22Rv1 (cell line): ENCODE measurements at regions not wholly inside any gene's neighbourhood (a gene's known extent, or its start where the extent isn't known, plus 50 kb on each side); places are given as distances from the start of the nearest gene placed in this dataset.

Experiments
- H3K27ac ChIP-seq: fragments of 450-650 bp; 2 replicates; pipeline ENCODE4 v1.5.1; 2017
- ZFX ChIP-seq: fragments of 450-650 bp; IDR thresholded peaks from 2 replicates; pipeline ENCODE4 v1.6.1; 2017; ENCODE audit warnings: antibody characterized with exemption, borderline replicate concordance
- TF ChIP-seq, protein P1 (sequence below): fragments of 450-650 bp; IDR thresholded peaks from 2 replicates; pipeline ENCODE4 v1.5.1; 2017; ENCODE audit warnings: mild to moderate bottlenecking

DNA sequence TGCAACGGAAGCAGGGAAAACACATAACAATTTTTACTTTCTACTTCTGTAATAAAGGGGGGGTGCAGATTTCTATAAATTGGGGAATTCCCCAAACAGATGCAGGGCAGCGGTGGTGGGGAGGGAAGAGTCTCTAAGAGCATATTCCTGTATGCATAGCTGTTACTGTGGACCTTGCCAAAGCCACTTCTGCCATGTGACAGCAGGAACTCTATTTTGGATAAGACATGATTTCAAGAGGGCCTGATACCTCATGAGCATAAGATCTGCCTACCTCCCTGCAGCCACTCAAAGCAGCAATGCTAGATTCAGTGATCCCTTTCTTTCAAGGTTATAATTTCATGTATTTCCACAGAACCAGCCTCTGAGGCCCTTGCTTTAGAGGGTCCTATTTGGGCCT, 86.2 kb upstream of the CNKSR3 start:
- no peak overlapping the region for H3K27ac ChIP-seq
- TF ChIP-seq, protein P1, sequence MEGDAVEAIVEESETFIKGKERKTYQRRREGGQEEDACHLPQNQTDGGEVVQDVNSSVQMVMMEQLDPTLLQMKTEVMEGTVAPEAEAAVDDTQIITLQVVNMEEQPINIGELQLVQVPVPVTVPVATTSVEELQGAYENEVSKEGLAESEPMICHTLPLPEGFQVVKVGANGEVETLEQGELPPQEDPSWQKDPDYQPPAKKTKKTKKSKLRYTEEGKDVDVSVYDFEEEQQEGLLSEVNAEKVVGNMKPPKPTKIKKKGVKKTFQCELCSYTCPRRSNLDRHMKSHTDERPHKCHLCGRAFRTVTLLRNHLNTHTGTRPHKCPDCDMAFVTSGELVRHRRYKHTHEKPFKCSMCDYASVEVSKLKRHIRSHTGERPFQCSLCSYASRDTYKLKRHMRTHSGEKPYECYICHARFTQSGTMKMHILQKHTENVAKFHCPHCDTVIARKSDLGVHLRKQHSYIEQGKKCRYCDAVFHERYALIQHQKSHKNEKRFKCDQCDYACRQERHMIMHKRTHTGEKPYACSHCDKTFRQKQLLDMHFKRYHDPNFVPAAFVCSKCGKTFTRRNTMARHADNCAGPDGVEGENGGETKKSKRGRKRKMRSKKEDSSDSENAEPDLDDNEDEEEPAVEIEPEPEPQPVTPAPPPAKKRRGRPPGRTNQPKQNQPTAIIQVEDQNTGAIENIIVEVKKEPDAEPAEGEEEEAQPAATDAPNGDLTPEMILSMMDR: no peak
- no peak for TF ChIP-seq ZFX

DNA sequence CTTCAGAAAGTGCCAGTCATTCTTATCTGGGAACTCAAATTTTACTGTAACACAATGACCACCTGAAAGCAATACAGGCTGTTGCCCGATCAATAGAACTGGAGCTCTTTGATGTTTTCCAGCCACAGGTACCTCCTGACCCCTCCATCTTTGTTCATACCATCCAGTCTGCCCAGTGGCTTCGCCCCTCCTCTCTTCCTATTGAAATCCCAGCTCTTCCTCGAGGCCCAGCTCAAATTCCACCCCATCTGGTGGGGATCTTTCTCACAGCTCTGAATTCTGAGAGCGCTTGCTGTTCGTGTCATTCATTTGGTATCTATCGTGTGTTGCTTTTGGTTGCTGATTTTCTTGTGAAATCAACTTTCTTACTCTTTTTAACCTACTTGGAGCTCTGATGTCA, 87.9 kb upstream of the CNKSR3 start:
- TF ChIP-seq, protein P1: no peak
- TF ChIP-seq ZFX: no peak
- no peak overlapping the region for H3K27ac ChIP-seq

DNA sequence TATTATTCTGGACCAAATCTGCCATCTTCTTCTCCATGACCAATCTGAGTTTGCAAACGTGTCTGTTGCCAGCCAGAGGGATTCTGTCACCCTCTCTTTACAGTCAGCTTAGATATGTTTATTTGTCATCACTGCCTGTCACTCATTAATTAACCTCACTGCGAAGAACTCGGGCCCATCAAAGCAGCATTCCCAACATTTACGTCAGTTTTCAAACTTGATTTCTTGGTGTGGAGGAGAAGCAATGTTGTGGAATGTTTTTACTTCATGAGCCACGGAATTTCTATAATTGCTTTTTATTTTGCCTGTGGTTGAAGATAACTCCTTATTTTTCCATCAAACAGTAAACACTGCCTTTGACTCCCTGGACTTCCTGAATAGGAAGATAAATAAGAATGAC, 91.8 kb upstream of the CNKSR3 start:
- no peak for TF ChIP-seq ZFX
- TF ChIP-seq, protein P1: no peak
- no peak overlapping the region for H3K27ac ChIP-seq

DNA sequence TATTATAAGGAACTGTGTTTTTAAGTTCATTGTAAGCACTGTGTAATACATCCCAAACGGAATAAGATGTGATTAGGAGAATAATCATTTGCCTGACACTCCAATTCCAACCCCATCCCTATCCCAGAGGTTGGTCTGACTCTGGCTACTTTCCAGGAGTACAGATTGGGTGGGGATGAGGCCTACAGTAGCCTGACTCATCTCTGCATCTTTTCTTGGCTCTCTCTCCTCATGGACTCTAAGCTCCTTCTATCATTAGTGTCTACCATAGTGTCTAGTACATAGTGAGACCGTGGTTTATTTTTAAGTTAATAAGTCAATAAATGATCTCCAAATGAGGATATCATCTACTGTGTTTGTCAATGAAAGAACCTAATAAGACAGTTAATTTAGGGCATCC, 92.2 kb upstream of the CNKSR3 start:
- no peak overlapping the region for H3K27ac ChIP-seq
- TF ChIP-seq ZFX: no peak
- TF ChIP-seq, protein P1: no peak

DNA sequence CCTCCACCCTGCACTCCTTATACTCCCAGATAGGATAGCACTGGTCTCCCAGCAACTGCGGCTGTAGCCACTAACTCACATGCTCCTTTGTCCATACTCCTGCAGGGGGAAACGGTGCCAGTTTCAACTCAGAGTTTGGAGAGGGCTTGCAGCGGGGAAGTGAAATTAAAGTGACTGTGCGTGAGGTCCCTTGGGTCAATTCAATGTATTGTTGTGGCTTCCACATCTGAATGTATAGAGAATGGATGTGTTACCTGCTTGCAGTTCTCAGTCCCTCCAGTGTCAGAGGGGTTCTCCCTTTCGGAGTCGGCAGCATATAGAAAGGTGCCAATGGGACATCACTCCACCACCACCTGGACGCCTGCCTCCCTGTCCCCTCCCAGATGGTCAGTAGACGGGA, 93.6 kb upstream of the CNKSR3 start:
- TF ChIP-seq, protein P1: no peak
- no peak for TF ChIP-seq ZFX
- H3K27ac ChIP-seq: no peak overlapping the region

DNA sequence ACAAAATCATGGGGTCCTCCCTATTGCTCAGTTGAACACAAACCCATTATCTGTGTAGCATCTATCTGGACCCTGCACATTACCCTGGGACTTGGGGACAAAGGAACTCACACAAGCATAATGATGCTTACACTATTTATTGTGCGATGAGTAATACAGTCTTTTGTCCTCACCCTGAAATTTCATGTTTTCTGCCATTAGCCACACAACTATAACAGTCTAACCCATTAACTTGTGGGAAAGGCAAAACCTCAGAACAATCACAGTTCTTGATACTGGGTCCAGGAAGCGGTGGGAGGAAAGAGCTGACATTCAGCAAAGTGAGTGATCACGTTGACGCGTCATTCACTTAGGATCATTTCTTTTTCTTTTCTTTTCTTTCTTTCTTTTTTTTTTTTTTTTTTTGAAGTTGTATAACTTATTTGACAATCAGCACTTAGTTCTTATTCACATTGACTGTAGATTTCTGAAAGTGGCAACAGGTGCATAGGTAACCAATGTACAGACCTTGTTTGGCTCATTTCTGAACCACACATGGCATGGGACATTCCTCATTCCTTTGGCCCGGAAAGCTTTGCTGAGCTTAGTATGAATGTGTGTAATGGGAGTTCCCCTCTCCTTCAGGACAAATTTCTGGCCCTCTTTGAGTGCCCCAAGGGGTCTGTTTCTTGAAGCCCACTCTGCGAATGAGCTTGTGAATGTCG, 94.8 kb upstream of the CNKSR3 start:
- no peak for TF ChIP-seq ZFX
- TF ChIP-seq, protein P1: no peak
- H3K27ac ChIP-seq: no peak overlapping the region

DNA sequence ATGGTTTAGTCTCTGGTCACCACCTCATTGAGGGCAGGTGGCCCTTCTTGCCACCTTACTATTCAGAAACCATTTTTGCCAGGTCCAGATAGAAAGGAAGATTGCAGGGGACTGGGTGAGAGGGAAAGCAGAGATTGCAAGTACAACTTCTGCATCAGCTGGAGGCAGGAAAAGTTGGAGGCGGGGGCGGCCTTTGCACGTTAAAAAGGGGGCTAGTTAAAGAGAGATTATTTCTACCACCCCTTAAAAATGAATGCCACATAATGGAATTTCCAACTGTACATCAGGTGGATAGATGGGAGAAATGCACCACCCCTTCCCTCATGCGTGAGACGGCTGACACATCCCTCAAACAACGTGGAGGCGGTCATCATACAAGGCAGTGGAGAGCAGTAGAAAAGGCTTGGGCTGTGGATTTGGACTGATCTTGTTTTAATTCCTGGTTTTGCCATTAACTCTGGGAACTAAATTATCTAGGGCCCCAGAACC, 95.4 kb upstream of the CNKSR3 start:
- no peak overlapping the region for H3K27ac ChIP-seq
- TF ChIP-seq, protein P1: no peak
- TF ChIP-seq ZFX: no peak
